ENCODE measurements at regions not wholly inside any gene's neighbourhood (a gene's known extent, or its start where the extent isn't known, plus 50 kb on each side); places are given as distances from the start of the nearest gene placed in this dataset.

- no peak for TF ChIP-seq RAD21 (IDR thresholded peaks at IDR 0.05; ENCODE audit: low read depth)
- TF ChIP-seq CEBPB (IDR thresholded peaks at IDR 0.05), result no peak
- no peak for TF ChIP-seq MAX (IDR thresholded peaks at IDR 0.05)
- TF ChIP-seq REST (IDR thresholded peaks at IDR 0.05; ENCODE audit: low read depth), result no peak
- no peak for TF ChIP-seq EP300 (IDR thresholded peaks at IDR 0.05; ENCODE audit: borderline replicate concordance)
- TF ChIP-seq YY1 (IDR thresholded peaks at IDR 0.05; ENCODE audit: low read depth), result no peak
- TF ChIP-seq ZBTB7A (IDR thresholded peaks at IDR 0.05; ENCODE audit: low read depth), result no peak
- no peak for TF ChIP-seq EGR1 (IDR thresholded peaks at IDR 0.05)
- TF ChIP-seq TEAD4 (IDR thresholded peaks at IDR 0.05), result no peak
- TF ChIP-seq NFIC (IDR thresholded peaks at IDR 0.05), result no peak
- no peak for TF ChIP-seq CREB1 (IDR thresholded peaks at IDR 0.05; ENCODE audit: low read depth)
- TF ChIP-seq, protein P1, sequence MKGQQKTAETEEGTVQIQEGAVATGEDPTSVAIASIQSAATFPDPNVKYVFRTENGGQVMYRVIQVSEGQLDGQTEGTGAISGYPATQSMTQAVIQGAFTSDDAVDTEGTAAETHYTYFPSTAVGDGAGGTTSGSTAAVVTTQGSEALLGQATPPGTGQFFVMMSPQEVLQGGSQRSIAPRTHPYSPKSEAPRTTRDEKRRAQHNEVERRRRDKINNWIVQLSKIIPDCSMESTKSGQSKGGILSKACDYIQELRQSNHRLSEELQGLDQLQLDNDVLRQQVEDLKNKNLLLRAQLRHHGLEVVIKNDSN (IDR thresholded peaks at IDR 0.05), result no peak
- TF ChIP-seq TCF12 (IDR thresholded peaks at IDR 0.05; ENCODE audit: low read depth), result no peak
- no peak for TF ChIP-seq TAF1 (IDR thresholded peaks at IDR 0.05; ENCODE audit: low read depth)
These were observed 1466.4 kb downstream of the EFNB2 start for GRCh38 chr13:105069106-105069505.

DNA sequence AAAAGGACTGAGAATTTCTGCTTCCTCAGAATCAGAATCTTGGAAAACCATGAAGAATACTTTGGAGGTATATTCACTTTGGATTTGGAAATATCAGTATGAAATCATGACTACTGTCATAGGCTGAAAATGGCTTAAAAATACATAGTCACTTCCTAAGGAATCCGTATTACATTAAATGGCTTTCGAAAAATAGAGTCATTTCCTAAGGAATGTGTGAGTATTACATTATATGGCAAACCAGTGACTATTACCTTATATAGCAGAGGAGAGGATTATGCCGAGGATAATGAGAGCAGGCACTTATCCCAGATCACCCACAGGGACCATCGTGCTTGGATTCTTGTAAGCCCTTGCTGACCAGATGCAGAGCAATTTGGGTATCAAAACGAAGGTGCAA is 1471.8 kb downstream of the EFNB2 start:
- TF ChIP-seq TEAD4 (IDR thresholded peaks at IDR 0.05), result no peak
- no peak for TF ChIP-seq ZBTB7A (IDR thresholded peaks at IDR 0.05; ENCODE audit: low read depth)
- no peak for TF ChIP-seq EP300 (IDR thresholded peaks at IDR 0.05; ENCODE audit: borderline replicate concordance)

- TF ChIP-seq MAX (IDR thresholded peaks at IDR 0.05) (no peak), TEAD4 (IDR thresholded peaks at IDR 0.05) (no peak), CEBPB (IDR thresholded peaks at IDR 0.05) (no peak), RAD21 (IDR thresholded peaks at IDR 0.05; ENCODE audit: low read depth) (no peak), NFIC (IDR thresholded peaks at IDR 0.05) (no peak), CREB1 (IDR thresholded peaks at IDR 0.05; ENCODE audit: low read depth) (no peak), TAF1 (IDR thresholded peaks at IDR 0.05; ENCODE audit: low read depth) (no peak), FOXM1 (IDR thresholded peaks at IDR 0.05; ENCODE audit: borderline replicate concordance, low read depth) (no peak), EP300 (IDR thresholded peaks at IDR 0.05; ENCODE audit: borderline replicate concordance) (no peak), ZBTB7A (IDR thresholded peaks at IDR 0.05; ENCODE audit: low read depth) (no peak), EGR1 (IDR thresholded peaks at IDR 0.05) (no peak)
- TF ChIP-seq, protein P1 (IDR thresholded peaks at IDR 0.05), result no peak
These were observed 1475.7 kb downstream of the EFNB2 start for GRCh38 chr13:105059786-105060185.

DNA sequence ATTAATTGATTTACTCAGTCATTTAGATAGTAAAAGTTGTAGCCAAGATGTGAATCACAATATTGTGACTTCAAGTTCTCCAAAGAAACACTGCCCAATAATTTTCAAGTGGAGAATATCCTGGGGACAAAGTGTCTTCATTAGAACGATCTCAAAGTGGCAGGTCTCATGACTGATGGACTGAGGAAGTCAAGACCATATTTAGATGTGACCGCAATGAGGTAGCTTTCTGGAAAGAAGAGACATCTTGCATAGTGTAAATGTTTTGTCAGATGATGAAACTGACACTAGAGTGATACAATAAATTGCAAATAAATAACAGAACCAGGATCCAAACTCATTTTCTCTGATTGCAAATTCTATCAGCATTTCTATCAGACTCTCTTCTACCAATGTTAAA is 1476.9 kb downstream of the EFNB2 start:
- TF ChIP-seq NFIC (IDR thresholded peaks at IDR 0.05), result no peak

GRCh38 chr13:105052711-105053110 is 1482.8 kb downstream of the EFNB2 start:
- TF ChIP-seq TAF1 (IDR thresholded peaks at IDR 0.05; ENCODE audit: low read depth), result no peak
- no peak for TF ChIP-seq MAX (IDR thresholded peaks at IDR 0.05)
- TF ChIP-seq RAD21 (IDR thresholded peaks at IDR 0.05; ENCODE audit: low read depth), result no peak
- TF ChIP-seq CREB1 (IDR thresholded peaks at IDR 0.05; ENCODE audit: low read depth), result no peak
- TF ChIP-seq YY1 (IDR thresholded peaks at IDR 0.05; ENCODE audit: low read depth), result no peak
- TF ChIP-seq ZBTB7A (IDR thresholded peaks at IDR 0.05; ENCODE audit: low read depth), result no peak
- TF ChIP-seq CEBPB (IDR thresholded peaks at IDR 0.05), result no peak
- TF ChIP-seq EGR1 (IDR thresholded peaks at IDR 0.05), result no peak
- TF ChIP-seq TEAD4 (IDR thresholded peaks at IDR 0.05), result no peak
- TF ChIP-seq EP300 (IDR thresholded peaks at IDR 0.05; ENCODE audit: borderline replicate concordance), result no peak
- no peak for TF ChIP-seq NFIC (IDR thresholded peaks at IDR 0.05)

GRCh38 chr13:105050686-105051085 is 1484.8 kb downstream of the EFNB2 start:
- no peak for TF ChIP-seq EP300 (IDR thresholded peaks at IDR 0.05; ENCODE audit: borderline replicate concordance)
- TF ChIP-seq MAX (IDR thresholded peaks at IDR 0.05), result no peak
- TF ChIP-seq REST (IDR thresholded peaks at IDR 0.05; ENCODE audit: low read depth), result no peak
- TF ChIP-seq RAD21 (IDR thresholded peaks at IDR 0.05; ENCODE audit: low read depth), result no peak
- no peak for TF ChIP-seq FOXM1 (IDR thresholded peaks at IDR 0.05; ENCODE audit: borderline replicate concordance, low read depth)
